Breast epithelium (tissue), 3 donors: ENCODE measurements at regions not wholly inside any gene's neighbourhood (a gene's known extent, or its start where the extent isn't known, plus 50 kb on each side); places are given as distances from the start of the nearest gene placed in this dataset.

Experiments
- CTCF ChIP-seq, 3 donors: fragments of 450-650 bp; IDR thresholded peaks; one replicate each; pipeline ENCODE4 v1.5.1; 2016 to 2017; ENCODE audit warnings: antibody characterized with exemption in 3 of 3, mild to moderate bottlenecking in 3 of 3, moderate library complexity in 3 of 3
- POLR2AphosphoS5 ChIP-seq, 3 donors: sonication (generic); formaldehyde crosslinking; IDR thresholded peaks; one replicate each; pipeline ENCODE4 v1.6.1; 2017; ENCODE audit warnings: antibody characterized with exemption in 3 of 3

- TF ChIP-seq CTCF (IDR thresholded peaks at IDR 0.05): no peak
- TF ChIP-seq POLR2AphosphoS5 (IDR thresholded peaks at IDR 0.05): no peak
Observed at GRCh38 chr6:6861351-6861894, 246.3 kb upstream of the RREB1 start.
